Lower lobe of right lung (tissue), 2 donors: ENCODE measurements at regions not wholly inside any gene's neighbourhood (a gene's known extent, or its start where the extent isn't known, plus 50 kb on each side); places are given as distances from the start of the nearest gene placed in this dataset.

Experiments
- ATAC-seq, 2 donors: fragments of 200-7000 bp; cut with Tn5 transposase; one replicate each; pipeline ENCODE4 v1.9.1; 2020 to 2022; ENCODE audit warnings: mild to moderate bottlenecking in 2 of 2, moderate library complexity in 2 of 2
- DNase-seq: peaks from one replicate; pipeline ENCODE4 v3.0.0-alpha.2; 2020
- H3K27ac ChIP-seq: fragments of 200-600 bp; one replicate; pipeline ENCODE4 v1.8.0; 2022
- H3K27me3 ChIP-seq: fragments of 200-600 bp; one replicate; pipeline ENCODE4 v1.8.0; 2022; ENCODE audit warnings: low read depth
- H3K36me3 ChIP-seq: fragments of 200-600 bp; one replicate; pipeline ENCODE4 v1.8.0; 2022; ENCODE audit warnings: mild to moderate bottlenecking
- H3K4me1 ChIP-seq: fragments of 200-600 bp; one replicate; pipeline ENCODE4 v1.8.0; 2022
- H3K4me3 ChIP-seq: fragments of 200-600 bp; one replicate; pipeline ENCODE4 v1.8.0; 2022; ENCODE audit warnings: mild to moderate bottlenecking
- H3K9me3 ChIP-seq: fragments of 200-600 bp; one replicate; pipeline ENCODE4 v1.8.0; 2022
- intact Hi-C: fragments of 100-400 bp; cut with DNase I; formaldehyde crosslinking; loops from one replicate; pipeline ENCODE4 v1.11.0; 2022
- TF ChIP-seq, protein P1 (sequence below): fragments of 200-600 bp; IDR thresholded peaks from one replicate; pipeline ENCODE4 v1.8.0; 2022; ENCODE audit warnings: antibody characterized with exemption, mild to moderate bottlenecking
- donor health status: DM: no; HTN: yes; CAD: no; lungs with severe emphysema.

GRCh38 chr4:43456383-43456782, 563.9 kb downstream of the GRXCR1 start:
- no peak overlapping the region for H3K4me3 ChIP-seq
- ATAC-seq (no peak), DNase-seq (no peak)
- H3K9me3 ChIP-seq: no peaks in the 10 kb centered on the region
- intact Hi-C loops: no loop called here
- no peaks in the 10 kb centered on the region for H3K36me3 ChIP-seq
- H3K27me3 ChIP-seq: no peaks in the 10 kb centered on the region
- H3K27ac ChIP-seq: no peak overlapping the region
- H3K4me1 ChIP-seq: no peaks in the 10 kb centered on the region
- TF ChIP-seq, protein P1, sequence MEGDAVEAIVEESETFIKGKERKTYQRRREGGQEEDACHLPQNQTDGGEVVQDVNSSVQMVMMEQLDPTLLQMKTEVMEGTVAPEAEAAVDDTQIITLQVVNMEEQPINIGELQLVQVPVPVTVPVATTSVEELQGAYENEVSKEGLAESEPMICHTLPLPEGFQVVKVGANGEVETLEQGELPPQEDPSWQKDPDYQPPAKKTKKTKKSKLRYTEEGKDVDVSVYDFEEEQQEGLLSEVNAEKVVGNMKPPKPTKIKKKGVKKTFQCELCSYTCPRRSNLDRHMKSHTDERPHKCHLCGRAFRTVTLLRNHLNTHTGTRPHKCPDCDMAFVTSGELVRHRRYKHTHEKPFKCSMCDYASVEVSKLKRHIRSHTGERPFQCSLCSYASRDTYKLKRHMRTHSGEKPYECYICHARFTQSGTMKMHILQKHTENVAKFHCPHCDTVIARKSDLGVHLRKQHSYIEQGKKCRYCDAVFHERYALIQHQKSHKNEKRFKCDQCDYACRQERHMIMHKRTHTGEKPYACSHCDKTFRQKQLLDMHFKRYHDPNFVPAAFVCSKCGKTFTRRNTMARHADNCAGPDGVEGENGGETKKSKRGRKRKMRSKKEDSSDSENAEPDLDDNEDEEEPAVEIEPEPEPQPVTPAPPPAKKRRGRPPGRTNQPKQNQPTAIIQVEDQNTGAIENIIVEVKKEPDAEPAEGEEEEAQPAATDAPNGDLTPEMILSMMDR: no peak

DNA sequence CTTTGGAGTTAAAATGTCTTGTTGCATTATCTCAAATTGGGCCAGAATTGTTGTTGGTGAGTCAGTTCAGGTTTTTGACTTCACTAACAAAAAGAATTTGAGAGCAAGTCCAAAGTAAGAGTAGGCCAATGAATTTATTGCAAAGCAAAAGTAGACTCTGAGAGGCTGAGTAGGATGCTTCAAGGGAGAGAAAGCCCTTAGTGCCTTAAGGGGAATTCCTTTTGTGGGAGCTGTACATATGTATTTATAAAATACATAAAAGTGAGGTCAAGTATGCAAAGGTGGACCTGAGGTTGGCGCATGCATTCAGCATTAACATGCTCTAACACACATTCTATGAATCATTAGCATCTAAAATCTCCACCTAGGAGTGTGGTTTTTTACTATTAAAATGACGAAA, 565.4 kb downstream of the GRXCR1 start:
- TF ChIP-seq, protein P1: no peak
- ATAC-seq: no peak
- Histone ChIP-seq H3K27ac (no peak overlapping the region), H3K4me1 (no peaks in the 10 kb centered on the region), H3K36me3 (no peaks in the 10 kb centered on the region), H3K9me3 (no peaks in the 10 kb centered on the region), H3K27me3 (no peaks in the 10 kb centered on the region), H3K4me3 (no peak overlapping the region)
- no peak for DNase-seq
- intact Hi-C loops: no loop called here

DNA sequence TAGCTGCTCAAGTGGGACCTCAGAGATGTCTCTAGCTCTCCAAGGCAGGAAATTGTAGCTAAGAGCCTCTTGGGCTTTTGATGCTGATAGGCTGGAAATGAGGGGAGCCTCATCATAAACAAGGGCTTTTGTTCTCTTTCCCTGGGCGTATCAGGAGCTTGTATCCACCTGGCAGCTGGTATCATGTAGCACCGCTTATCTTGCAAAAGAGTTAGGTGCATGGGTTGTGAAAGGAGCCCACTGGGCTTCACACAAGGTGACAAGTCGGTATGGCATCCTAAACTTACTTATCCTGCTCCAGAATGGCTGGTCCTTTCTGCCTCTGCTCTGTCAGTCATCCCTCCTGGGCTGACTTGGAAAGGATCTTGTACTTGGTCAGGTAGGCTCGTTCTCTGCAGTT, 565.8 kb downstream of the GRXCR1 start:
- no peak for ATAC-seq
- Histone ChIP-seq H3K27me3 (no peaks in the 10 kb centered on the region), H3K4me3 (no peak overlapping the region), H3K9me3 (no peaks in the 10 kb centered on the region), H3K4me1 (no peaks in the 10 kb centered on the region), H3K27ac (no peak overlapping the region), H3K36me3 (no peaks in the 10 kb centered on the region)
- TF ChIP-seq, protein P1: no peak
- no peak for DNase-seq
- intact Hi-C loops: no loop called here

- intact Hi-C loops: no loop called here
- H3K27me3 ChIP-seq: no peaks in the 10 kb centered on the region
- ATAC-seq: no peak
These were observed 579.4 kb downstream of the GRXCR1 start for GRCh38 chr4:43471950-43472349.

GRCh38 chr4:43481526-43481925, 589.0 kb downstream of the GRXCR1 start:
- no peak for ATAC-seq
- DNase-seq: no peak
- TF ChIP-seq, protein P1: no peak
- no peaks in the 10 kb centered on the region for H3K27me3 ChIP-seq
- no peaks in the 10 kb centered on the region for H3K9me3 ChIP-seq
- no peaks in the 10 kb centered on the region for H3K36me3 ChIP-seq
- no peak overlapping the region for H3K27ac ChIP-seq
- H3K4me3 ChIP-seq: no peak overlapping the region
- intact Hi-C loops: no loop called here
- H3K4me1 ChIP-seq: no peaks in the 10 kb centered on the region

More at GRCh38 chr4:43471950-43472349, 579.4 kb downstream of the GRXCR1 start:
- DNase-seq: no peak
- no peak overlapping the region for H3K4me3 ChIP-seq
- TF ChIP-seq, protein P1: no peak
- no peaks in the 10 kb centered on the region for H3K36me3 ChIP-seq
- no peaks in the 10 kb centered on the region for H3K4me1 ChIP-seq
- peaks cover 14% of the 10 kb centered on the region for H3K9me3 ChIP-seq
- no peak overlapping the region for H3K27ac ChIP-seq

GRCh38 chr4:43485196-43485595, 592.7 kb downstream of the GRXCR1 start:
- TF ChIP-seq, protein P1: no peak
- Histone ChIP-seq H3K4me1 (no peaks in the 10 kb centered on the region), H3K27me3 (no peaks in the 10 kb centered on the region), H3K4me3 (no peak overlapping the region), H3K36me3 (no peaks in the 10 kb centered on the region), H3K27ac (no peak overlapping the region), H3K9me3 (peaks cover 5% of the 10 kb centered on the region)
- DNase-seq: no peak
- intact Hi-C loops: no loop called here
- ATAC-seq: no peak
